HCT116 (cell line): ENCODE measurements at regions not wholly inside any gene's neighbourhood (a gene's known extent, or its start where the extent isn't known, plus 50 kb on each side); places are given as distances from the start of the nearest gene placed in this dataset.

Experiments
- ATAC-seq: fragments of 200-7000 bp; cut with Tn5 transposase; 2 replicates; pipeline ENCODE4 v1.9.1; 2020; ENCODE audit warnings: mild to moderate bottlenecking, moderate library complexity
- BruUV-seq: library from RNA; stranded (reverse); fragments of 400-500 nt; replicated peaks from 2 replicates; lab custom pipeline; 2021; lab: Mats Ljungman, UMichigan
- CTCF ChIA-PET: fragments of 300-600 bp; sonication (Branson Sonifier 250); formaldehyde crosslinking; loops from one replicate; lab custom pipeline; 2021; ENCODE audit warnings: antibody characterized with exemption; lab: Charles Lee
- POLR2A ChIA-PET: fragments of 300-600, 350-600 bp; sonication (Branson Sonifier 250); formaldehyde crosslinking; loops from one replicate; lab custom pipeline; 2021; ENCODE audit warnings: antibody characterized with exemption; lab: Charles Lee
- RAD21 ChIA-PET, 2 experiments: fragments of 300-600 bp; sonication (Branson Sonifier 250); formaldehyde crosslinking; loops; one replicate each; lab custom pipeline; 2023; ENCODE audit warnings: low total read pairs in 2 of 2; ENCODE audit not compliant: uncharacterized antibody in 2 of 2, unreplicated experiment in 2 of 2, low non-redundant PET in 1 of 2; lab: Charles Lee
- DNase-seq: peaks from one replicate; pipeline ENCODE4 v3.0.0-alpha.2; 2010; ENCODE audit warnings: low read depth, low spot score
- H2AFZ ChIP-seq: fragments of 200-600 bp; shearing (Covaris generic), sonication (generic); 2 replicates; pipeline ENCODE4 v1.6.1; 2017; ENCODE audit warnings: low read depth, mixed run types, mixed read lengths, antibody characterized with exemption, low read length; ENCODE audit not compliant: poor library complexity, severe bottlenecking
- H3K27ac ChIP-seq: 2 replicates; pipeline ENCODE4 v1.5.1; 2012; ENCODE audit warnings: low read depth, low read length
- H3K27me3 ChIP-seq: fragments of 200-600 bp; sonication (generic); 2 replicates; pipeline ENCODE4 v1.6.1; 2016; ENCODE audit warnings: mixed run types, low read length, mixed read lengths; ENCODE audit not compliant: insufficient read depth
- H3K36me3 ChIP-seq, 2 experiments: fragments of 200-500 bp in 1 of 2; fragments of 200-600 bp in 1 of 2; sonication (Bioruptor generic) in 1 of 2; sonication (generic) in 1 of 2; 2 replicates each; pipeline versions ENCODE4 v1.5.1 to v1.6.1; 2014 to 2016; ENCODE audit warnings: low read length in 2 of 2, inconsistent platforms in 1 of 2, mixed read lengths in 1 of 2, mixed run types in 1 of 2; ENCODE audit not compliant: insufficient read depth in 2 of 2, control insufficient read depth in 1 of 2
- H3K4me1 ChIP-seq, 2 experiments: fragments of 200-600 bp in 1 of 2; sonication (generic) in 1 of 2; 2 replicates each; pipeline versions ENCODE4 v1.5.1 to v1.6.1; 2012 to 2017; ENCODE audit warnings: low read length in 2 of 2, inconsistent platforms in 1 of 2, mild to moderate bottlenecking in 1 of 2, mixed read lengths in 1 of 2, mixed run types in 1 of 2, moderate library complexity in 1 of 2; ENCODE audit not compliant: insufficient read depth in 2 of 2, control insufficient read depth in 1 of 2
- H3K4me2 ChIP-seq: fragments of 200-600 bp; sonication (generic); 2 replicates; pipeline ENCODE4 v1.6.1; 2017; ENCODE audit warnings: mixed run types, low read length, mixed read lengths
- H3K4me3 ChIP-seq, 2 experiments: fragments of 200-600 bp in 1 of 2; sonication (generic) in 1 of 2; replicated peaks in 1 of 2; 2 replicates each; pipeline ENCODE4 v1.5.1; 2011 to 2016; ENCODE audit warnings: low read length in 2 of 2, control low read depth in 1 of 2, low read depth in 1 of 2, mild to moderate bottlenecking in 1 of 2, mixed read lengths in 1 of 2, mixed run types in 1 of 2
- H3K79me2 ChIP-seq: fragments of 200-600 bp; sonication (generic); 2 replicates; pipeline ENCODE4 v1.6.1; 2017; ENCODE audit warnings: mild to moderate bottlenecking, mixed run types, low read length, moderate library complexity, mixed read lengths; ENCODE audit not compliant: insufficient read depth
- H3K9ac ChIP-seq: fragments of 200-600 bp; sonication (generic); 2 replicates; pipeline ENCODE4 v1.6.1; 2016; ENCODE audit warnings: low read length, mixed read lengths
- H3K9me2 ChIP-seq: fragments of 200-600 bp; sonication (generic), shearing (Covaris generic); 2 replicates; pipeline ENCODE4 v1.6.1; 2017; ENCODE audit warnings: mixed run types, mild to moderate bottlenecking, moderate library complexity; ENCODE audit not compliant: insufficient read depth
- H3K9me3 ChIP-seq, 2 experiments: fragments of 200-500 bp in 1 of 2; fragments of 200-600 bp in 1 of 2; sonication (Bioruptor generic) in 1 of 2; sonication (generic) in 1 of 2; 2 replicates each; pipeline ENCODE4 v1.6.1; 2014 to 2017; ENCODE audit warnings: low read length in 2 of 2, mixed read lengths in 2 of 2, inconsistent platforms in 1 of 2, low read depth in 1 of 2, mild to moderate bottlenecking in 1 of 2, mixed run types in 1 of 2, moderate library complexity in 1 of 2; ENCODE audit not compliant: control insufficient read depth in 1 of 2, insufficient read depth in 1 of 2
- H4K20me1 ChIP-seq: fragments of 200-600 bp; sonication (generic), shearing (Covaris generic); 2 replicates; pipeline ENCODE4 v1.6.1; 2017; ENCODE audit warnings: mixed run types, mild to moderate bottlenecking, moderate library complexity; ENCODE audit not compliant: insufficient read depth
- ATF3 ChIP-seq: IDR thresholded peaks from 2 replicates; pipeline ENCODE4 v1.6.1; 2012
- CEBPB ChIP-seq: IDR thresholded peaks from 2 replicates; pipeline ENCODE4 v1.6.1; 2012; ENCODE audit warnings: low read depth
- ELF1 ChIP-seq: IDR thresholded peaks from 2 replicates; pipeline ENCODE4 v1.6.1; 2012; ENCODE audit warnings: low read depth, borderline replicate concordance
- EZH2 ChIP-seq: fragments of 200-600 bp; sonication (generic); IDR thresholded peaks from 2 replicates; pipeline ENCODE4 v1.6.1; 2017; ENCODE audit warnings: antibody characterized with exemption, mixed run types
- EZH2phosphoT487 ChIP-seq: fragments of 200-600 bp; IDR thresholded peaks from 2 replicates; pipeline ENCODE4 v1.6.1; 2018; ENCODE audit warnings: antibody characterized with exemption, borderline replicate concordance
- JUND ChIP-seq: IDR thresholded peaks from 2 replicates; pipeline ENCODE4 v1.6.1; 2012
- MAX ChIP-seq: IDR thresholded peaks from 2 replicates; pipeline ENCODE4 v1.6.1; 2012
- POLR2AphosphoS5 ChIP-seq: IDR thresholded peaks from 2 replicates; pipeline ENCODE4 v1.6.1; 2011; ENCODE audit warnings: mild to moderate bottlenecking, low read depth, low read length, moderate library complexity
- RAD21 ChIP-seq: IDR thresholded peaks from 2 replicates; pipeline ENCODE4 v1.6.1; 2012; ENCODE audit warnings: low read depth, mild to moderate bottlenecking
- SRF ChIP-seq: IDR thresholded peaks from 2 replicates; pipeline ENCODE4 v1.6.1; 2012; ENCODE audit warnings: low read depth
- TCF7L2 ChIP-seq: IDR thresholded peaks from 2 replicates; pipeline ENCODE4 v1.7.0; 2011; ENCODE audit warnings: borderline replicate concordance, inconsistent platforms; ENCODE audit not compliant: insufficient read depth, insufficient read length; ENCODE audit errors: extremely low read depth
- ZFX ChIP-seq: fragments of 450-650 bp; IDR thresholded peaks from 2 replicates; pipeline ENCODE4 v1.6.1; 2017
- intact Hi-C: fragments of 100-400 bp; cut with micrococcal nuclease; formaldehyde crosslinking; loops from 2 replicates; pipeline ENCODE4 v1.10.0; 2022
- TF ChIP-seq, protein P1 (sequence below): IDR thresholded peaks from 2 replicates; pipeline ENCODE4 v1.6.1; 2012; ENCODE audit warnings: low read depth
- TF ChIP-seq, protein P2 (sequence below): IDR thresholded peaks from 2 replicates; pipeline ENCODE4 v1.6.1; 2011; ENCODE audit warnings: mild to moderate bottlenecking, low read length, moderate library complexity; ENCODE audit not compliant: insufficient replicate concordance; ENCODE audit errors: extremely low read depth

GRCh38 chr3:124419303-124419702 lies 310.9 kb upstream of the UMPS start:
- Histone ChIP-seq H4K20me1 (no peaks in the 10 kb centered on the region), H2AFZ (no peak overlapping the region), H3K36me3 (no peaks in the 10 kb centered on the region), H3K9me3 (no peaks in the 10 kb centered on the region), H3K27me3 (peaks cover 51% of the 10 kb centered on the region), H3K9ac (no peak overlapping the region), H3K4me3 (no peak overlapping the region), H3K9me2 (no peaks in the 10 kb centered on the region), H3K27ac (no peak overlapping the region), H3K4me2 (no peak overlapping the region), H3K4me1 (no peaks in the 10 kb centered on the region), H3K79me2 (no peaks in the 10 kb centered on the region)
- ATAC-seq (no peak), DNase-seq (no peak)
- BruUV-seq: no TSS peak
- TF ChIP-seq, protein P1, sequence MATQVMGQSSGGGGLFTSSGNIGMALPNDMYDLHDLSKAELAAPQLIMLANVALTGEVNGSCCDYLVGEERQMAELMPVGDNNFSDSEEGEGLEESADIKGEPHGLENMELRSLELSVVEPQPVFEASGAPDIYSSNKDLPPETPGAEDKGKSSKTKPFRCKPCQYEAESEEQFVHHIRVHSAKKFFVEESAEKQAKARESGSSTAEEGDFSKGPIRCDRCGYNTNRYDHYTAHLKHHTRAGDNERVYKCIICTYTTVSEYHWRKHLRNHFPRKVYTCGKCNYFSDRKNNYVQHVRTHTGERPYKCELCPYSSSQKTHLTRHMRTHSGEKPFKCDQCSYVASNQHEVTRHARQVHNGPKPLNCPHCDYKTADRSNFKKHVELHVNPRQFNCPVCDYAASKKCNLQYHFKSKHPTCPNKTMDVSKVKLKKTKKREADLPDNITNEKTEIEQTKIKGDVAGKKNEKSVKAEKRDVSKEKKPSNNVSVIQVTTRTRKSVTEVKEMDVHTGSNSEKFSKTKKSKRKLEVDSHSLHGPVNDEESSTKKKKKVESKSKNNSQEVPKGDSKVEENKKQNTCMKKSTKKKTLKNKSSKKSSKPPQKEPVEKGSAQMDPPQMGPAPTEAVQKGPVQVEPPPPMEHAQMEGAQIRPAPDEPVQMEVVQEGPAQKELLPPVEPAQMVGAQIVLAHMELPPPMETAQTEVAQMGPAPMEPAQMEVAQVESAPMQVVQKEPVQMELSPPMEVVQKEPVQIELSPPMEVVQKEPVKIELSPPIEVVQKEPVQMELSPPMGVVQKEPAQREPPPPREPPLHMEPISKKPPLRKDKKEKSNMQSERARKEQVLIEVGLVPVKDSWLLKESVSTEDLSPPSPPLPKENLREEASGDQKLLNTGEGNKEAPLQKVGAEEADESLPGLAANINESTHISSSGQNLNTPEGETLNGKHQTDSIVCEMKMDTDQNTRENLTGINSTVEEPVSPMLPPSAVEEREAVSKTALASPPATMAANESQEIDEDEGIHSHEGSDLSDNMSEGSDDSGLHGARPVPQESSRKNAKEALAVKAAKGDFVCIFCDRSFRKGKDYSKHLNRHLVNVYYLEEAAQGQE: no peak
- no peak for TF ChIP-seq MAX
- TF ChIP-seq JUND: no peak
- TF ChIP-seq ELF1: no peak
- no peak for TF ChIP-seq CEBPB
- TF ChIP-seq ATF3: no peak
- TF ChIP-seq ZFX: no peak
- no peak for TF ChIP-seq EZH2phosphoT487
- TF ChIP-seq TCF7L2: no peak
- no peak for TF ChIP-seq SRF
- TF ChIP-seq POLR2AphosphoS5: no peak
- TF ChIP-seq RAD21: no peak
- TF ChIP-seq, protein P2, sequence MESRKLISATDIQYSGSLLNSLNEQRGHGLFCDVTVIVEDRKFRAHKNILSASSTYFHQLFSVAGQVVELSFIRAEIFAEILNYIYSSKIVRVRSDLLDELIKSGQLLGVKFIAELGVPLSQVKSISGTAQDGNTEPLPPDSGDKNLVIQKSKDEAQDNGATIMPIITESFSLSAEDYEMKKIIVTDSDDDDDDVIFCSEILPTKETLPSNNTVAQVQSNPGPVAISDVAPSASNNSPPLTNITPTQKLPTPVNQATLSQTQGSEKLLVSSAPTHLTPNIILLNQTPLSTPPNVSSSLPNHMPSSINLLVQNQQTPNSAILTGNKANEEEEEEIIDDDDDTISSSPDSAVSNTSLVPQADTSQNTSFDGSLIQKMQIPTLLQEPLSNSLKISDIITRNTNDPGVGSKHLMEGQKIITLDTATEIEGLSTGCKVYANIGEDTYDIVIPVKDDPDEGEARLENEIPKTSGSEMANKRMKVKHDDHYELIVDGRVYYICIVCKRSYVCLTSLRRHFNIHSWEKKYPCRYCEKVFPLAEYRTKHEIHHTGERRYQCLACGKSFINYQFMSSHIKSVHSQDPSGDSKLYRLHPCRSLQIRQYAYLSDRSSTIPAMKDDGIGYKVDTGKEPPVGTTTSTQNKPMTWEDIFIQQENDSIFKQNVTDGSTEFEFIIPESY: no peak
- no peak for TF ChIP-seq EZH2
- ChIA-PET POLR2A (no interaction called here), RAD21 (no interaction called here), CTCF (no interaction called here)
- intact Hi-C loops: no loop called here
